ENCODE measurements at regions not wholly inside any gene's neighbourhood (a gene's known extent, or its start where the extent isn't known, plus 50 kb on each side); places are given as distances from the start of the nearest gene placed in this dataset.

GRCh38 chr4:85280963-85281362 lies 194.0 kb upstream of the ARHGAP24 start:
- Histone ChIP-seq H4K20me1 (replicated peaks; ENCODE audit: control insufficient read depth, extremely low read depth, insufficient read depth, low read length) (no peaks in the 10 kb centered on the region), H3K27me3 (ENCODE audit: control insufficient read depth in 2 of 2, insufficient read depth in 2 of 2, low read length in 2 of 2) (peaks cover 2 to 3% of the 10 kb centered on the region in 2 experiments), H3K27ac (ENCODE audit: insufficient read depth, low read depth, low read length) (no peak overlapping the region), H3K9me1 (replicated peaks; ENCODE audit: control insufficient read depth, extremely low read depth, insufficient read depth, low read length) (no peaks in the 10 kb centered on the region), H3K79me2 (ENCODE audit: control insufficient read depth, insufficient read depth, low read length) (no peaks in the 10 kb centered on the region), H3K4me2 (ENCODE audit: insufficient read depth, low read length) (no peak overlapping the region), H3K36me3 (ENCODE audit: control insufficient read depth in 2 of 2, extremely low read depth in 1 of 2, insufficient read depth in 2 of 2, low read length in 2 of 2) (no peaks in the 10 kb centered on the region), H3K4me3 (replicated peaks in 1 of 3; ENCODE audit: insufficient read depth in 1 of 3, low read depth in 1 of 3, low read length in 3 of 3) (no peak overlapping the region), H2AFZ (ENCODE audit: low read depth, low read length) (no peak overlapping the region), H3K4me1 (ENCODE audit: control insufficient read depth, extremely low read depth, insufficient read depth, low read length) (no peaks in the 10 kb centered on the region), H3K9ac (replicated peaks; ENCODE audit: extremely low read depth, insufficient read depth, low read length) (no peak overlapping the region), H3K9me3 (replicated peaks; ENCODE audit: control insufficient read depth, insufficient read depth, low read length) (no peaks in the 10 kb centered on the region)
- dilution Hi-C loops (cut with MboI; ENCODE audit: extremely low pct_ligation_motif_present, low sequenced_read_pairs) (no loop called here), intact Hi-C loops (cut with micrococcal nuclease) (no loop called here)
- ChIA-PET POLR2A (no interaction called here), CTCF (no interaction called here)
- FAIRE-seq: no peak
- TF ChIP-seq MAX (IDR thresholded peaks at IDR 0.05; ENCODE audit: insufficient read depth, insufficient read length): no peak
- TF ChIP-seq MYC (IDR thresholded peaks at IDR 0.05; ENCODE audit: low read depth, low read length): no peak
- no peak for TF ChIP-seq FOS (IDR thresholded peaks at IDR 0.05; ENCODE audit: borderline replicate concordance, insufficient read depth, low read length)
- no peak for TF ChIP-seq CTCF (IDR thresholded peaks at IDR 0.05; ENCODE audit: extremely low read depth in 1 of 2, insufficient read depth in 1 of 2, low read depth in 1 of 2, low read length in 2 of 2)
- no peak for TF ChIP-seq POLR2A (IDR thresholded peaks at IDR 0.05; ENCODE audit: low read depth, low read length)
- no peak for TF ChIP-seq EZH2 (IDR thresholded peaks at IDR 0.05; ENCODE audit: borderline replicate concordance, low read depth, low read length, severe bottlenecking)
- no peak for TF ChIP-seq JUN (IDR thresholded peaks at IDR 0.05; ENCODE audit: borderline replicate concordance, insufficient read depth, insufficient read length, low read depth)
- TF ChIP-seq GATA2 (IDR thresholded peaks at IDR 0.05; ENCODE audit: insufficient read depth, insufficient read length, low read depth, low read length): no peak
- TF ChIP-seq POLR2AphosphoS5 (IDR thresholded peaks at IDR 0.05; ENCODE audit: insufficient read depth, low read depth, low read length): no peak
- BruUV-seq (replicated peaks): no TSS peak
- DNase-seq (ENCODE audit: low read depth, low spot score): no peak
